PC-9 (cell line): ENCODE measurements at regions not wholly inside any gene's neighbourhood (a gene's known extent, or its start where the extent isn't known, plus 50 kb on each side); places are given as distances from the start of the nearest gene placed in this dataset.

Experiments used
- CTCF ChIP-seq: fragments of 200-600 bp; sonication (generic); conservative IDR thresholded peaks from 2 replicates; pipeline ENCODE4 v1.6.1; 2017; ENCODE audit warnings: mixed run types, antibody characterized with exemption, mild to moderate bottlenecking, moderate library complexity
- EZH2 ChIP-seq: fragments of 200-600 bp; sonication (generic); IDR thresholded peaks from 2 replicates; pipeline ENCODE4 v1.8.0; 2017; ENCODE audit warnings: antibody characterized with exemption, low read depth

DNA sequence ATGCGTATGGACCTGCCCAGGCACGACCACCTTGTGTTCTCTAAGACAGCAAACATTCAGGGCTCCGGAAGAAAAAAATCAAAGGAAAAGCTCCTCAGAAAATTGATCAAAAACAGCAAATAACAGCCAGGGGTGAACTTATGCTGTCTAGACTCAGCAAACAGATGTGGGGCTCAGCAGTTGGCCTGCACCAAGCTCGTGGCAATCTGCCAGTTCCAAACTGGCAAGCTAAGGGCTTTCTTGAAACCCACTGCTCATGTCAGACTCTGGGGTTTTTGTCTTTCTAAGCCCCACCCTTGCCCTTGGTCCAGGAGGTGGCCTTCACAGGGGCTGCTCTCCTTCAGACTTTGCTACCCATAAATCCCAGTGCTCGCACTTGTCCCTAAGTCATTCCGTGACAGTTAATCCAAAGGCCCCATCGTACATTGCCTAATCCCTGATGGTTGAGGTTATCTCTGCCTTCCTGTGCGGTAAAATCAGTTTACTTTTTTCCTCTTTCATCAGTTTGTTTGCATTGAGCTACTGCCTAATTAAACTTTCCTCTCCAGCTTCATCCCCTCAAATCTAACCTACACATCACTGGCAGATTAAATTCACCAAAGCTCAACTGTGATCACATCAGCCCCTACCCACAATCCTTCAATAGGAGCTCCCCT is 408.0 kb downstream of the LRATD1 start:
- no peak for TF ChIP-seq CTCF
- TF ChIP-seq EZH2 = no peak
